ENCODE measurements at regions not wholly inside any gene's neighbourhood (a gene's known extent, or its start where the extent isn't known, plus 50 kb on each side); places are given as distances from the start of the nearest gene placed in this dataset.

DNA sequence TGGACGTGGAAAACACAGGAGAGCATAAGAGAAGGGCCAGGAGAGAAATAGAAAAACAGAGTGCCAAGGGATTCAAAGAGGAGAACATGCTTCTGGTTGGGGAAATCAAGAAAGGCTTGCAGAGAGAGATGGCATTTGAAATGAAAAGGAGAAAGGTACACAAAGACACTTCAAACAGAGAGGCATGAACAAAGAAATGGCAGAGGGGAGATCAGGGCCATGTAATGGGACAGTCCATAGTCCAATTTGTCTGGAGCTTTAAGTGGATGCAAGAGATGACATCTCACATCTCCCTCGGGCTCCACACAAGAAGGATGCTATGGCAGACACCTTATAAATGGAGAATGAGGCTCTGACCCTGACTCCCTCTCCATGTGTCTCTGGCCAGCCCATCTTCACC is 331.1 kb downstream of the MLLT3 start:
- no peak for DNase-seq (ENCODE audit: low read depth in 4 of 4, low spot score in 2 of 4)

DNA sequence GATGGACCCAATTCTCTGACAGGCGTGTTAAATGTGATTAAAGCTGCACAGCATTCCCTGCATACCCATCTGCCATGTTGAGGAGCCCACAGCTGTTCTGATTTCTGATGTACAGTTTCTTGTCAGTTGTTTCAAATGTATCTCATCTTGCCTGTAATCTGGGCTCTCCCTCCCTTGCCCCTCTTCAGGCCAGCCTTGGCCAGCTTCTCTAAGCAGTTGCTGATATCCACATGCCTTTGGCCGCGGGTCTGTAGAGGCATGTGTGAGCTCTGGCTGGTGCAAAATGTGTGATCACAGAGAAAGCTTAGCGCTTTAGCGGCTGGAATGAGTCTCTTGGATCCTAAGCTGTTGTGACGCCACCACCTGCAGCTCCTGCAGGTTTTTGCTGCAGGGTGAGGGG is 332.0 kb downstream of the MLLT3 start:
- DNase-seq (ENCODE audit: low read depth in 4 of 4, low spot score in 2 of 4) = no peak

DNA sequence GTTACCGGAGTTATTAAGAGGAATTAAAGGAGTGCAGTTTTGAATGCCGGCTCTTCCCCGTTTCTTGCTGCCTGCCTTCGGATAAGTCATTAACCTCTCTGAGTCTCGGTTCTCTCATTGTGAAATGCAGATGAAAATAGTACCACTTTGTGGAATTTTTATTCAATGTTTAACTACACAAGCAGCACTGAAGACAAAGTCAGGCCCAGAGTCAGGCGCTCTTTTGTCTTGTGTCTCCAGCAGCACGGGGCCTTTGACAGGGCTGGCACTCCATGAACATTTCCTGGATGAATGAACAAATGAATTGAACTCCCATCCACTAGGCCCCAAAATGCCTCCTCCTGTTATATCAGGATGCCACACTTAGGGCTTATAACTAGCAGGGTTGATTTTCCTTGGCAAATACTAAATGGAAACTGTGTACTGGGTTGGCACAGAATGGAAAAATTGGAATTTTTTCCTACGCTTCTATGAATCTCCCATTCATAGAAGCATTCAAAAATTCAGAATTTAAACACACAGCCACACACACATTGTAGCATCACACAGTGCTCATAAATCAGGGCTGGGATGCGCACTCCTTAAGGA is 332.8 kb downstream of the MLLT3 start:
- DNase-seq (ENCODE audit: low read depth in 4 of 4, low spot score in 2 of 4) = no peak

DNA sequence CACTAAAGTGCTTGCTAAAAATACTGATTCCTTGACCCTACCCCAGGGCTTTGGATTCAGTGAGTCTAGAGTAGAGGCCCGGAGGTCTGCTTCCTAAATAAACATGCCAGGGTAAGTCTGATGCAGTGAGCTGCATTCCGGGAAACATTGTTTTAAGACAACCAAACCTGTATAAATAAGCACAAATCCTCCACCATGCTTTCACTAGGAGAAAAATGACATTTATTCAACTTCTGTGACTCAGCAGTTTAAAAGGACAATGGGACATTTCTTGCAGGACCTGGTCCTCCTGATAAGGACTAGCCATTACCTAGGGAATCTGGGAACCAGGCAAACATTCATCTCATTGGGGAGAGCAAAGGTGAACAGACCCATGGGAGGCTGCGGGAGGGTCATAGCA is 335.3 kb downstream of the MLLT3 start:
- no peak for DNase-seq (ENCODE audit: low read depth in 4 of 4, low spot score in 2 of 4)

DNA sequence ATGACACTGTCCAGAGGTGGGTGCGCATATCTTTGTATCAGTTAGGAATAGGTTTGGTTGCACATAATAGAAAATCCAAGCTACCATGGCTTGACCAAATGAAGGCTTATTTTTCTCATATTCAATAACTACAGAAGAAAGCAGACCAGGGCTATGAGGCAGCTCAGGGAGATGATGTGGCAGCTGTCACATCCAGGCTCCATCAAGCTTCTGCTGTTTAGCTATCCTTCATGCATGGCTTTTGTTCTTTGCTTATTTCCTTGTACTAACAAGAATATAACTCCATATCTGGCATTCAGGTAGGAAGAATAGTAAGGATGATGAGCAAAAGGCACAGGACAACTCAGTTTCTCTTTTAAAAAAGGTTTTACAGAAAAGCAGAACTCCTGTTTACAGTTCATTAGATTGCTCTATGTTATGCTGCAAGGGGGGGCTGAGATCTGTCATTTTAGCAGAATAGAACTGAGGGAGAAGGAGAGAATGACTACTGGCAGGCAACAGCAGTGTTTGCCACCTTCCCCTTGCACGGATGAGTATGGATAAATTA is 336.1 kb downstream of the MLLT3 start:
- no peak for DNase-seq (ENCODE audit: low read depth in 4 of 4, low spot score in 2 of 4)

DNA sequence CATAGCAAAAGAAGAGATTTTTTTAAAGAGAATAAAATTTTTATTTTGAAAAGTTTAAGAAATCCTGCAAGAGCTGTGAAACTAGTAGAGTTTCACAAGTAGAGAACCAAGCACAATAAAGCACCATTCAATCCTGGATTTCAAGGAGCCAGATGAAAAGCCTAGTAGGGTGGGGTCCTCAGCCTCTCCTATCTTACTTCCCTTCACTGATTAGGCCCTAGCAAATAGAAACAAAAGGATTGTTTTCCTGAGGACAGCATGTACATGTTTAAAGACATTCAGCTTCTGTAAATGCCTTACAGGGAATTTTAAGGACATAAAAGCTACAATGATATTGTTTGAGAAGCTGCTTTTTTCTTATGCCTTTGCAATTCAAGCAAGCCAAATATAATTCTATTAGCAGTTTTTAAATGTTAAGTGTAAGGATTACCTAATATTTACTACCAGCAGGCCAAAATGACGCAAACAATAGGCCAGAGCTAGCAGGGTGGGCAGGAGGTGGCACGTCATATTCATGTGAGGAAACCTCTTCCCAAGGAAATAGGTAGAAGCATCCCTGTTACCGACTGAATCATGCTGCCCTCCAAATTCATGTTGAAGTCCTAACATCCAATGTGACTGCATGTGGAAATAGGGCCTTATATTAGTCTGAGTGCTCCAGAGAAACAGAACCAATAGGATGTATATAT is 337.6 kb downstream of the MLLT3 start:
- no peak for DNase-seq (ENCODE audit: low read depth in 4 of 4, low spot score in 2 of 4)

DNA sequence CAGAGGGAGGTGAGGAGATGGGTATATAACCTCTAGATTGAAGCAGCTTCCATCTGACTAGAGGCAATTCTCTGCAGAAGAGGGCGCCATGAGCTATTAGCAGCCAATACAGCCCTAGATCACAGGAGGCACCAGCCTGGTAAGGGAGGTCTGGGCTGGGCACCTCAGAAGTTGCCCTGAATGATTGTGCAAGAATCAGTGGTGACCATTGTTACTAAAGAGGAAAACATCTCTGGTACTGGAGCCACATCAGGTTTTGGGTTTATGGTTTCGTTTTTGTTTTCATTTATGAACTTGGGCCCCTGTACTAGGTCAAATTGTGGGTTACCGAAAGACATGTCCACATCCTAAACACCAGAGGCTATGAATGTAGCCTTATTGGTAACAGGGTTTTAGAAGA is 342.0 kb downstream of the MLLT3 start:
- DNase-seq (ENCODE audit: low read depth in 4 of 4, low spot score in 2 of 4) = no peak

DNA sequence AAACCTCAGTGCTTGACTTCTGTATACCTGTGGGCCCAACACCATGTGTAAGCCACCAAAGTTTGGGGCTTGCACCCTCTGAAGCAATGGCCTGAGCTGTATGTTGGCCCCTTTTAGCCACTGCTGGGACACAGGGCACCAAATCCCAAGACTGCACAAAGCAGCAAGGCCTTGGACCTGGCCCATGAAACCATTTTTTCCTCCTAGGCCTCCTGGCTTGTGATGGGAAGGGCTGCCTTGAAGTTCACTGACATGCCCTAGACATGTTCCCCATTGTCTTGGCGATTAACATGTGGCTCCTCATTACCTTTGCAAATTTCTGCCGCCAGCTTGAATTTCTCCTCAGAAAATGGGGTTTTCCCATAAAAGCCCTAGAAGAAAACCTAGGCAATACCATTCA is 345.5 kb downstream of the MLLT3 start:
- no peak for DNase-seq (ENCODE audit: low read depth in 4 of 4, low spot score in 2 of 4)

DNA sequence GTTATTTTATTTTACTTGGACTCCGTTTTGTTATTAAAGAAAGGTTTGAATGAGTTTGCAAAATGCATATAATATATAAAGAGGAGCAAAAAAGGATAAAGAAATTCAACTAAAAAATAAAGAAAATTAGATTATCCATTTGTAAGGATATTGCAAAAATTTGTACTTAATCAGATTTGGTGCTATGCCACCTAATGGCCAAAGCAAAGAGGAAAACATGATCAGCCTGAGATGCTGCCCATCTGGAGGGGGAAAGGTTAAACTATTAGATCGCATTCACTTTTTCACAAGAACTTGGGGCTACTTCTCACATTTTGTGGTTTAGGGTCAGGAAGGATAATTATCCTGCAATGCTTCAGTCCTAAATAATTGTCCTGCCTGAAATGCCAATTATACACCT is 350.6 kb downstream of the MLLT3 start:
- no peak for DNase-seq (ENCODE audit: low read depth in 4 of 4, low spot score in 2 of 4)

DNA sequence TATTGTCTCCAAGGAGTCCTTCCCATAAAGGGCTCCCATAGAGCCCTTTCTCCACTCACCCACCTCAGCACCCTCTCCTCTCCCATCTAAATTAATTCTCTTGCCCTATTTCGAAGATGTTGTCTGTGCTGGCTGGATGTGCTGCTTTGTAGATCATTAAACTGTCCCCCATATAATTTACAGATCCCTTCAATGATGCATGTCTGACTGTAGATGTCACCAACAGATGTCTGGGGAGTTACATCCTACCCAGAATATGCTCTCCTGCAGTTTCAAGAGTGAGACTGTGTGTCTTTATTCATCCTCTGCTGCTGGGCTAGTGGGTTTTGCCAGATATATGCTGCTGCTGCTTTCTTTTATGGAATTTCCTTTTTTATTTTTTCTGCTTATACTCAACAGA is 351.2 kb downstream of the MLLT3 start:
- peak in 3 of 4 donors; percentile 42 to 51 (median 49) for DNase-seq (ENCODE audit: low read depth in 4 of 4, low spot score in 2 of 4)

DNA sequence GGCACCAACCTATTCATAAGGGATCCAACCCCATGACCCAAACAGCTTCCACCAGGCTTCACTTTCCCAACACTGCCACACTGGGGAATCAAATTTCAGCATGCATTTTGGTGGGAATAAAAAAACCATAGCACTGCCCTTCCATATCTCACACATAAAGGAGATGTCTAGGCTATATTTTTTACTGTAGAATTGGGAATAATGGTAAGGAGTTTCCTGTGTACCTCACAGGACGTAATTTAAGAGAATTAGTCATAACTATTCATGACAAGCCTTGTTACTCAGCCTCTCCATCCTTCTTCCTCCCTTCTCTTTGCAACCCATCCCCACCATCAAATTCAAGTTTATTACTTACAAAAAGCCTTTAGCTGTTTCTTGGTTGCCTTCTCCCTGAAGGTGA is 352.1 kb downstream of the MLLT3 start:
- no peak for DNase-seq (ENCODE audit: low read depth in 4 of 4, low spot score in 2 of 4)

DNA sequence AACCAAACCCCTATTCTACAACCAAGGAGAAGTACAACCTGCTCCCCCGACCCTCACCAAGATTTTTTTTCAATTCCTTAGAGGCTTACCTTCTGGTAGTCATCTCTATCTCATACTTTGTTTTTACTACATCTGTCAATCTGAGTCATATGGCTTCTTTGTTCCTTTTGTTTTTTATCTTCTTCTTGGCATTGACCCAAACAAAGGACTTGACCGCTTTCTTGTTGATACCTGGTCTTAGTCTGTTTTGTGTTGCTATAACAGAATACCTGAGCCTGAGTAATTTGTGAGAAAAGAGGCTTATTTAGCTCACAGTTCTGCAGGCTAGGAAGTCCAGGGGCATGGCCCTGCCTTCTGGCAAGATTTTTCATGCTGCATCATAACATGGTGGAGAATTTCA is 352.7 kb downstream of the MLLT3 start:
- no peak for DNase-seq (ENCODE audit: low read depth in 4 of 4, low spot score in 2 of 4)

DNA sequence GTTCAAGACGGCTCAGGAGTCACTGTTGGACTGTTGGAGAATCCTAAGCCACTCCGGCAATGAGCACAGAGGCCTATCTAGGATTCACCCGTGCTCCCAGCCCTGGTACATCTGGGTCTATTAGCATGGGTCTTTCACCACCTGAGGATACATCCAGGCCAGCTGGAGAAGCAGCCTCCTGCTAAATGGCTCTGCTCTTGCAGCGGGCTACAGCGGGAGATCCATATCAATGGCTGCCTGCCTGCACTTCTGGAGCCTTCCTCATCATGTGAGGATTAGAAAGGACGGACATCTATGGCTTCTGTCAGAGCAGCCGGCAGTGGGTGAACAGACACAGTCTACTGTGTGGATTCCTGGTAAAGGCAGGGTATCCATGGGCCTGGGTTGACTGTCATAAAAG is 357.4 kb downstream of the MLLT3 start:
- DNase-seq (ENCODE audit: low read depth in 4 of 4, low spot score in 2 of 4) = no peak

DNA sequence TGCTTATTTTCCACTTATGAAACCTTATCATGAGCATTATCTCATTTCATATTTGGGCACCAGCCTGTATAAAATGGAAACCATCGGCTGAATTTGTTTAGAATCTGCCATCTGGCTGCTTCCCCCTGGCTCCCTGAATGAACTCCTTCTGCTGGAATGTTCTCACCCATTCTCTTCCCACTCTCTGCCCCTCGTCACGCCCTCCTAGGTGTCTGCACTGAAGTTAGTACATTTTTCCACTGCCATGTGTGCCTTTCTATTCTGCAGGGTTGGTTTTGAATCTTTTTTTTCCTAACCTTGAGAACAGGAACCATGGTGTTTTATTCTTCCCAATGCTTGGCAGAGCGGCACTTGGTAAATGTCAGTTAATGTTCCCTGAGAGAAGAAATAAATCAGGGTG is 359.7 kb downstream of the MLLT3 start:
- DNase-seq (ENCODE audit: low read depth in 4 of 4, low spot score in 2 of 4) = no peak

DNA sequence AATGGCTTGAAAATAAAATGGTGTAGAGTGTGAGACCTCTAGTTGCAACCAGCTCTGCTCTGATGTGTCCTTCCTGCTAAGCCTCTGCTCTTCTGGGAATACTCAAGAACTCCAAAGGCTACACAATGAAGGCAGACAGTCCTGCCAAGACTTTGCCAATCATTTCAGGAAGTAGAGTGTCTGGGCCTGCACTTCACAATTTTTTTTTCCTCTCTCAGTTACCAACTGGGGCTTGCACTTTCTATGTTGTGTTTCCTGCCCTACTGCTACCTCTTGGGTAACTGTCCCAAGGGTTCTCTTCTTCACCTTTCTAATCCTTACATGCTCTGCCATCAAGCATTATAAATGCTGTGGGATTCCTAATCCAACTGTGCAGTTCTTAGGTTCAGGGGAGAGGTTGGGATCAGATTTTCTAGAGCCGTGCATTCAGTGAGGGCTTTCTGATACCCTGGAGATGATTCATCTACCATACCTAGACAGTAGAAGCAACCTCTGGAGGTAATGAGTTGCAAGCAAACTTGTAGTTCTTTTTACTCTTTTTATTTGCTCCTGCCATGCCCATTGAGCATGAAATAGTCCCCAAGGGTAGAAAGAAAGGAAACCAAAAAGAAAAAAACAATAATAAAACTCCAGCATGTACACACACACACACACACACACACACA is 365.9 kb downstream of the MLLT3 start:
- no peak for DNase-seq (ENCODE audit: low read depth in 4 of 4, low spot score in 2 of 4)

DNA sequence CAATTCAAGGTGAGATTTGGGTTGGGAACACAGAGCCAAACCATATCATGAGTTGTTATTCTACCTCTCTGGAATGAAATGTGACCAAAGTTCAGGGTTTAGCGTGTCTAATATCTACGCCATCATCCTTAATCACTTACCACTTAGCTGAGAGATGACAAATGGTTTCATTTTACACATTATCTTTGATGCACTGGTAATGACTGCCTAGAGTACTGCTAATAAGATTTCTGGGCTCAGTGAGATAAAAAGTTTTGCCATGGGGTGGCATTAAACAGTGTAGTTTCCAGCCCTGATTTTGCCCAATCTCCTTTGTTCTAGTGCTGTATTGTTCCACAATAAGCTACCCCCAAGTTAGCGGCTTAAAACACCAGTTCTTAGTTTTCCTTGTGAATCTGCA is 367.2 kb downstream of the MLLT3 start:
- DNase-seq (ENCODE audit: low read depth in 4 of 4, low spot score in 2 of 4) = no peak

DNA sequence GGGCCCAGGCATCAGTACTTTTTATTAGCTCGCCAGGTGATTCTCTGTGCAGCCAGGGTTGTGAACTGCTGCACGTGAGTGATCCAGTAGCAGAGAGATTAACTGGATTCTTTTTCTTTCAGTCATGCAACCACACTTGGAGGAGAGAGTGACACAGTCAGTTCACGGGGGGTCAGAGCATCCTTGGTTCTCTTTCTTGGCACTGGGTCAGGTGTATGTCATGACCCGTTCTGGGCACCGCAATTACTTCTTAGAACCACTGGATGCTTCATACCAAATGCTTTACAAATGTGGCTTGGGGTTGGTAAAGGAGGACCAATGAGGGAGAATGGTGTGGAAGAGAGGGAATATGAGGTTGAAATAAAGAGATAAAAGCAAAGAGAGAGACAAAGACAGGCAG is 368.7 kb downstream of the MLLT3 start:
- DNase-seq (ENCODE audit: low read depth in 4 of 4, low spot score in 2 of 4) = no peak

DNA sequence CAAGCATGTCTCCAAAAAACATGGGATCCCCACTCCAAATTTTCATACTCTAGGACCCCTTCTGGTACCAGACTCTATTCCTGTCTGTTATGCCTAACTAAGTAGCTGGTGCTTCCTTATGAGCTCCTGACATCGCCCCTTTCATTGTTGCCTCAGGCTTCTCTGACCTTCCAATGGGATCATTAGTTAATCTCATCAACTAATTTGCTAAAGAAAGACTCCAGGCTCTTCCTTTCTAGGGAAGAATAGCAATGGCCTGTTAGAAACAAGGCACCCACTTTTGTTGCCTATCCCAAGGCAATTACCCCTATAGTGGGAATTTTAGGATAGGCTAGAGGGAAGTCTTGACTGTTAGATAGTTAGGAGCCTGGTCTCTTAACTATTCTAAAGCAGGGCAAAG is 369.5 kb downstream of the MLLT3 start:
- DNase-seq (ENCODE audit: low read depth in 4 of 4, low spot score in 2 of 4) = no peak

DNA sequence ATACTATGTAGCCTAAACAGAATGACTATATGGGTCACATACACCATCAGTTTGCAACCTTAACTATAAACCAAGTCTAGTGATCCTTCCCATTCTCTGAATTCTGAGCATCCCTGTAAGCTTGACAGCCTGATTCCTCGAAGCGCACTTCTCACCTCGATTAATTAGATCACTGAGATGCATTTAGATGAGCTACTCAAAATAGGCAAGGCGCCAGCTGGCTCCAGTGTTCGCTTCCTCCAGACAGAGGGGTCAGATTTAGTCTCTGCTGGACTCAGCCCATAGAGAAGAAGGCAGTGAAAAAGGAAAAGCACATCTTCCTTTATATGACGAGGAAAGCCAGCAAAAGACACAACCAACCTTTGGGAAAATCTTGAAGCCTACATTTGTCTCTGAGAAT is 371.5 kb downstream of the MLLT3 start:
- no peak for DNase-seq (ENCODE audit: low read depth in 4 of 4, low spot score in 2 of 4)

DNA sequence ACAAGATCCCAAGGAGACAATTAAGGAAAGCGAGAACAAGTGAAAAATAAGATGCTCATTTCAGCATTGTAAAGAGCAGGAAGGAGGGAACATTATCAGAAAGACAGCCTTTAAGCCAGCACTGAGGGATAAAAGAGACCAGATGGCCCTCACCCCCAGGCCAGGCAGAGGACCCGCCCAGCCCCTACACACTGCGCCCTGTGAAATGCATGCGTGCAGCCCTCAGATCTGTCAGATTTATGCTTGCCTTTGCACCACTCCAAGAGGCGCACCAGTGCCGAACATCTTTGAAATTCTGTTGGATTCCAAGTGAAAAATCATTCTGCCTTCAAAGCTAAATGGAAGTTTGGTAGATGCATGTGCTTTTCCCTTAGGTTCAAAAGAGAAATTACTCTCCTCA is 378.0 kb downstream of the MLLT3 start:
- DNase-seq (ENCODE audit: low read depth in 4 of 4, low spot score in 2 of 4) = no peak

DNA sequence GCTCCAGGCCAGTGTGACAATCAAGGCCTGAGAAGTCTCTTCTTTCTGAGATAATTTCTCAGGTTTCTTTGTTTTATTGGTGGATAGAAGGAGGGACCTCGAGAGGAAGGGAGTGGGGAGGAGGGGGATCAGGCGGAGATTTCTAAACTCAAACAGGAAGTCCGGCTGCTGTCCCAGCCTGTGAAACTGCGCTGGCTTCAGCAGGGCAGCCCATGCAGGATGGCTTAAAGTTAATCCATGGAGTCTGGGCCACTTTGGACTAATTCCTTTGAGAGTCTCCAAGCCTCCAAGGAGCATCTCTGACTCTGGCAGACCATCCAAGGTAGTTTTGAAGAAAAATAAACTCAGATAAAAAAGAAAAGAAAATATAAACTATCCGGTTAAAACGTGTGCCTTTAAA is 378.5 kb downstream of the MLLT3 start:
- no peak for DNase-seq (ENCODE audit: low read depth in 4 of 4, low spot score in 2 of 4)
